OCI-LY3 (cell line): ENCODE measurements at regions not wholly inside any gene's neighbourhood (a gene's known extent, or its start where the extent isn't known, plus 50 kb on each side); places are given as distances from the start of the nearest gene placed in this dataset.

ENCODE experiments used
- EZH2phosphoT487 ChIP-seq: fragments of 200-600 bp; shearing (Covaris generic); IDR thresholded peaks from 2 replicates; pipeline ENCODE4 v1.6.1; 2018; ENCODE audit warnings: antibody characterized with exemption, mixed run types, low read depth
- TF ChIP-seq, protein P1 (sequence below): fragments of 200-600, 300-600 bp; sonication (generic); IDR thresholded peaks from 2 replicates; pipeline ENCODE4 v1.5.1; 2014; ENCODE audit warnings: antibody characterized with exemption, low read length, low read depth

DNA sequence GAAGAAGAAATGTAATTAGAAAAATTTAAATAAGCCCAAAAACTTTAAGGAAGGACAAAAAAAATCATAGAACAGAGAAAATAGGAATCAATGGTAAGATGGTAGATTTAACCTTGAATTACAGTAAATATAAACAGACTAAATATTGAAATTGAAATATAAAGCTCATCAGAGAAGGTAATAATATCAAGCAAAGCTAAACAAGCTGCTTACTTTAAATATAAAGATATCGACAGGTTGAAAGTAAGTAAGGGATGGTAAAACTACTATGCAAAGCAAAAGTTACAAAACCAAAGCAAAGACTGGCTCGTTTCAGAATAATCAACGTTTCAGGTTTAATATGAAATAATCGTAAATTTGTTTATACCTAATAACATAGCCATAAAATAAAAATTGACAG is 137.0 kb upstream of the KCNJ15 start:
- no peak for TF ChIP-seq EZH2phosphoT487
- TF ChIP-seq, protein P1, sequence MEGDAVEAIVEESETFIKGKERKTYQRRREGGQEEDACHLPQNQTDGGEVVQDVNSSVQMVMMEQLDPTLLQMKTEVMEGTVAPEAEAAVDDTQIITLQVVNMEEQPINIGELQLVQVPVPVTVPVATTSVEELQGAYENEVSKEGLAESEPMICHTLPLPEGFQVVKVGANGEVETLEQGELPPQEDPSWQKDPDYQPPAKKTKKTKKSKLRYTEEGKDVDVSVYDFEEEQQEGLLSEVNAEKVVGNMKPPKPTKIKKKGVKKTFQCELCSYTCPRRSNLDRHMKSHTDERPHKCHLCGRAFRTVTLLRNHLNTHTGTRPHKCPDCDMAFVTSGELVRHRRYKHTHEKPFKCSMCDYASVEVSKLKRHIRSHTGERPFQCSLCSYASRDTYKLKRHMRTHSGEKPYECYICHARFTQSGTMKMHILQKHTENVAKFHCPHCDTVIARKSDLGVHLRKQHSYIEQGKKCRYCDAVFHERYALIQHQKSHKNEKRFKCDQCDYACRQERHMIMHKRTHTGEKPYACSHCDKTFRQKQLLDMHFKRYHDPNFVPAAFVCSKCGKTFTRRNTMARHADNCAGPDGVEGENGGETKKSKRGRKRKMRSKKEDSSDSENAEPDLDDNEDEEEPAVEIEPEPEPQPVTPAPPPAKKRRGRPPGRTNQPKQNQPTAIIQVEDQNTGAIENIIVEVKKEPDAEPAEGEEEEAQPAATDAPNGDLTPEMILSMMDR = no peak
